Stomach smooth muscle (tissue), 2 donors: ENCODE measurements at regions not wholly inside any gene's neighbourhood (a gene's known extent, or its start where the extent isn't known, plus 50 kb on each side); places are given as distances from the start of the nearest gene placed in this dataset.

ENCODE experiments used
- H3K27ac ChIP-seq: one replicate; pipeline ENCODE4 v1.7.0; 2013; ENCODE audit warnings: mild to moderate bottlenecking, low read length, inconsistent platforms
- H3K27me3 ChIP-seq, 2 donors: one replicate each; pipeline ENCODE4 v1.7.0; 2013; ENCODE audit warnings: low read length in 2 of 2; ENCODE audit not compliant: insufficient read depth in 2 of 2, control insufficient read depth in 1 of 2
- H3K36me3 ChIP-seq, 2 donors: one replicate each; pipeline ENCODE4 v1.7.0; 2013; ENCODE audit warnings: low read length in 2 of 2; ENCODE audit not compliant: control insufficient read depth in 2 of 2, insufficient read depth in 2 of 2
- H3K4me1 ChIP-seq: one replicate; pipeline ENCODE4 v1.7.0; 2013; ENCODE audit warnings: low read length; ENCODE audit not compliant: control insufficient read depth, insufficient read depth
- H3K4me3 ChIP-seq, 2 donors: one replicate each; pipeline ENCODE4 v1.7.0; 2013; ENCODE audit warnings: low read length in 2 of 2
- H3K9ac ChIP-seq, 2 donors: one replicate each; pipeline ENCODE4 v1.7.0; 2013; ENCODE audit warnings: low read length in 2 of 2, mild to moderate bottlenecking in 1 of 2
- H3K9me3 ChIP-seq, 2 donors: one replicate each; pipeline ENCODE4 v1.7.0; 2013; ENCODE audit warnings: low read length in 2 of 2; ENCODE audit not compliant: control insufficient read depth in 2 of 2
- donor health status: healthy.
- donor health status: Pancreatic carcinoma.

GRCh38 chr16:86085795-86086194 lies 186.8 kb downstream of the IRF8 start:
- Histone ChIP-seq H3K27ac (no peak overlapping the region), H3K9ac (no peak overlapping the region), H3K4me1 (no peaks in the 10 kb centered on the region), H3K27me3 (no peaks in the 10 kb centered on the region), H3K4me3 (no peak overlapping the region), H3K36me3 (no peaks in the 10 kb centered on the region), H3K9me3 (no peaks in the 10 kb centered on the region)

GRCh38 chr16:86086471-86086870 lies 187.5 kb downstream of the IRF8 start:
- Histone ChIP-seq H3K27me3 (no peaks in the 10 kb centered on the region), H3K27ac (no peak overlapping the region), H3K9ac (no peak overlapping the region), H3K4me3 (no peak overlapping the region), H3K9me3 (no peaks in the 10 kb centered on the region), H3K4me1 (no peaks in the 10 kb centered on the region), H3K36me3 (no peaks in the 10 kb centered on the region)

DNA sequence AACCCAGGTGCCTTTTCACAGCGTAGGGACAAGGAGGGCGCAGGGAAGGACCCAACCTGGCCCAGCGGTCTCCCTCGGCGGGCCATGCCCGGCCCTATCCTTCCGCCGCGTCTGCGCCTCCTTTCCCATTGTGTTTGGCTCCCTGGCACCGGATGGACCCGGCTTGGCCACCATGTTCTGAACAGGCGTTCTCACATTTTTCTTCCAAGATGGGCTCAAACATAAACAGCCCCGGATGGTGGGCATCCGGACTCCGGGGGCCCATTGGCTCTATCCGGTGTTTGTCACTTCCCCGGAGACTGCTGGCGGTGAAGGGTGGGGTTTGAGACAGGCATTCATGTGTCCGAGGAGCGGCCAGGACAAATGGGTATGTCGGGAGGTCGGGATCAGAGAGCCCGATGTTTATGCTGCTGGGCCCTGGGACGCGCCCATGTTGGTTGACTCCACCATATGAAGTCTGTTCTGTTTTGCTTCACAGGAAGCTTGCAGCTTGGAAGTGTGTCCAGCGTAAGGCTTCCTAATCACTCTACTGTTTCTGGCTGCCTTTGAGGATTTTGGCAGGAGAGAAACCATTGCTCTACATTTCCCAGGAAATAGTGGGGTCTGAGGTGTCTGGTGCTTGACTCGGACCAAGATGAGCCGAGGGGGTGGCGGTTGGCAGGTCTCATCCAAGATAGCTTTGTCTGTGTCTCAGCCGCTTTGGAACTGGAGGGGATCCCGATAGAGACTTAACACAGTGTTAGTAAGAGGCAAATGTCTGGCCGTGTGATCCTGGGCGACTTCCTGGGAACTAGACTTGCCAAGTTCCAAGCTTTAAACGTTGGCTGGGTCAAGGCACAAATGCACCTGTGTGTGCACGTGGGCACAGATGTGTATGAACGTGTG lies 188.3 kb downstream of the IRF8 start:
- Histone ChIP-seq H3K4me3 (no peak overlapping the region), H3K9me3 (no peaks in the 10 kb centered on the region), H3K36me3 (no peaks in the 10 kb centered on the region), H3K27ac (no peak overlapping the region), H3K4me1 (no peaks in the 10 kb centered on the region), H3K27me3 (no peaks in the 10 kb centered on the region), H3K9ac (no peak overlapping the region)

GRCh38 chr16:86087896-86088230 lies 188.9 kb downstream of the IRF8 start:
- Histone ChIP-seq H3K27ac (no peak overlapping the region), H3K9ac (no peak overlapping the region), H3K9me3 (no peaks in the 10 kb centered on the region), H3K4me1 (no peaks in the 10 kb centered on the region), H3K4me3 (no peak overlapping the region), H3K27me3 (no peaks in the 10 kb centered on the region), H3K36me3 (no peaks in the 10 kb centered on the region)

DNA sequence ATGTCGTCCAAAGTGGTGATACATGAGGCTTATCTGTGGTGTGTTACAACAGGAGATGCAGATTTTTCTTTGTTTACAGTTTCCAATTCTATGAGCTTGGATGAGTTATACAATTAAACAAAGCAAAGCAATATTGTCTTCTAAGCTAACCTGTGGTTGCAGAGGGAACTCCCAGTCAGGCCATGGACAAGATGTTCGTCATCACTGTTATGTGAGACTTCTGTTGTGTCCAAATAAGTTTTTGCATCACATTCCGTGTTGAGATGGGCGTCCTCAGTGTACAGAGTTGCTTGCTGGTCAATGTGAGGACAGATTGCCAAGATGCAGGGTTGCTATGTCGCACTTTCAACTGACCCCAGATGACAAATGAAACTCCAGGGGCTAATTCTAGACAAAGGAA lies 189.3 kb downstream of the IRF8 start:
- Histone ChIP-seq H3K4me1 (no peaks in the 10 kb centered on the region), H3K36me3 (no peaks in the 10 kb centered on the region), H3K4me3 (no peak overlapping the region), H3K27ac (no peak overlapping the region), H3K9me3 (no peaks in the 10 kb centered on the region), H3K9ac (no peak overlapping the region), H3K27me3 (no peaks in the 10 kb centered on the region)

DNA sequence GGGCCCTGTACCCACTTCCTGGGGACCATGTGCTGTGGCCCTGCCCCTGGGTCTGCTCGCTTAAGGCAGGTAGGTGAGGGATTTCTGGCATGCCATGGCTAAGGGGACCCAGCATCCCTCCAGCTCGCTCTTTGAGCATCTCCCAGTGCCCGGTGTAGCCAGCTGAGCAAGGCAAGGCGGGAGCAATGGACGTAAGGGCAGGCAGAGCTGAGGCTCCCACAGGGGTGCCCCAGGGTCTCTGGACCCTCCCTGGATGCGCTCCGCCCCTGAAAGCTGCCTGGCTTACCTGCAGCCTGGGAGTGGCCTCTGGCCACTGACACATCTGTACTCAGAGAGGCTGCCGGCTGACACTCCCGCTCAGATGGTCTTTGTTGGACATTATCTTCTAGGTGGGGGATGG lies 189.9 kb downstream of the IRF8 start:
- Histone ChIP-seq H3K9ac (no peak overlapping the region), H3K36me3 (no peaks in the 10 kb centered on the region), H3K4me1 (no peaks in the 10 kb centered on the region), H3K27me3 (no peaks in the 10 kb centered on the region), H3K9me3 (no peaks in the 10 kb centered on the region), H3K4me3 (no peak overlapping the region), H3K27ac (no peak overlapping the region)

DNA sequence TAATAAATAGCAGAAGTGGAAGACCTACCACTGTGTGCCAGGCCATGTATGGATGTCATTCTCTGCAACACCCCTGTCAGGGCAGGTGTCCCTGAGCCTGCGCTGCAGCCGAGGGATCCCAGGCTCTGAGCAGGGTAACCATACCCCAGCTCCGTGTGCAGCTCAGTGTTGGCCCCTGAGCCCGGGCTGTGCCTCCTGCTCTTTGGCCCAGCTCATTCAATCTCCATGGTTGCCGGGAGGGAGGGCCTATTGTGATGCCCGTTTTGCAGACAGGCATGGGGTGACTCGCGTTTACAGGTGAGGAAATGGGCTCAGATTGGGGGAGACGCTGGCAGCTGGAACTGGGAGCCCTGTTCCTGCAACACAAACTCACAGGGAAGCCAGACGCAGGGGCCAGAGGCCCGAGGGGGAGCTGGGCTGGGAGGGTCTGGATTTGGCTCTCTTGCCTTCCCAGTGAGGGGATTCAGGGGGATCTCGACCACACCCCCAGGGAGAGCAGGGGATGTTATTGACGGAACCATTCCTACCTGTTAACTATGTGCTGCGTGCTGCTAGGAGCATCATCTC lies 190.5 kb downstream of the IRF8 start:
- no peaks in the 10 kb centered on the region for H3K36me3 ChIP-seq
- no peaks in the 10 kb centered on the region for H3K27me3 ChIP-seq
- no peak overlapping the region for H3K9ac ChIP-seq
- H3K4me3 ChIP-seq: no peak overlapping the region
- H3K4me1 ChIP-seq: no peaks in the 10 kb centered on the region
- no peaks in the 10 kb centered on the region for H3K9me3 ChIP-seq
- H3K27ac ChIP-seq: no peak overlapping the region

DNA sequence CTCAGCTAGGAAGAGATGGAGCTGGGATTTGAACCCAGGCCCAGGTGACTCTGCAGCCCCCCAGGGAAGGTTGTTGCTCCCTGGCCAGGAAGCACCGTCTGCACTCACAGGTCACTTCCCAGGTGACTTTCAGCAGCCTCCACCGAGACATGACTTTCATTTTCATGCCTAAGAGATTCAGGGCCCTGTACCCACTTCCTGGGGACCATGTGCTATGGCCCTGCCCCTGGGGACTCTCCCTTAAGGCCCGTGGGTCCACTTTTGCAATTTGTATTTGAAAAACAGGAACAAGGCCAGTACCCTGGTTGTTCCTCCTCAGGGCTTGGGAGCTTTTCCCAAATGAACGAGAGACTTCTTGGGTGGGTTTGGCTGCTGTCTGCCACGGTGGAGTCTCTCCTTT lies 191.0 kb downstream of the IRF8 start:
- no peak overlapping the region for H3K9ac ChIP-seq
- no peak overlapping the region for H3K4me3 ChIP-seq
- no peaks in the 10 kb centered on the region for H3K9me3 ChIP-seq
- no peaks in the 10 kb centered on the region for H3K27me3 ChIP-seq
- H3K4me1 ChIP-seq: no peaks in the 10 kb centered on the region
- no peaks in the 10 kb centered on the region for H3K36me3 ChIP-seq
- no peak overlapping the region for H3K27ac ChIP-seq

DNA sequence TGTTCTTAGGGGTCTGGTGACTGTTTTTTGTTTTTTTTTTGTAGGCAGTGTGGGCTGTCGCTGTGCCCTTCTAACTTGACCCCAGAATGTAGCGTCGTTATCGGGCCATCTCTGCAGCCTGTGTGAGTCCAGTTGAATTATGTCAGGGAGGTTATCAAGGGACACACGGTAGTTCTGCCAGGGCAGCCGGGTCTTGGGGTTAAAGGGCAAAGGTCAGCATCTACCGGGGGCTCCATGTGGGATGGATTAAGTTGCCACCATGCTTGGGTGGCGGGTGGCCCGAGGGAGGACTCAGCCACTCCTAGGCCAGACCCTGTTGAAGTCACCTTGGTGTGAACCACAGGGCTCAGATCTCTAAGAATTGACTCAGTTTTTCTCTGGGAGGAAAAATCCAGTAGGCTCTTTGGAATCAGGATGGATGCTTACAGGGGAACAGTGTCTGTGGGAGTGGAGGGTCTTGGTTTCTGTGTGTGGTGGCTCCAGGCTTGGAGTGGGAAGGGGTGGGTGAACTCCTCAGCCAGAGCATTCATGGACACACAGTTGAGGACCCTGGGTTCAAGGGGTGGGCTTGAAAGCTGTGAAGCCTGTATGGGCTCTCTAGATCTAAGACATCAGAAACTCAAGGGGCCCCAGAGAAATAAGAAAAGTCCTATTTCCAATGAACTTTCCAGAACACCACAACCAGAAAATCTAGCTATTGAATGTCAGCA lies 191.7 kb downstream of the IRF8 start:
- no peak overlapping the region for H3K9ac ChIP-seq
- no peaks in the 10 kb centered on the region for H3K36me3 ChIP-seq
- no peak overlapping the region for H3K4me3 ChIP-seq
- no peaks in the 10 kb centered on the region for H3K4me1 ChIP-seq
- H3K27ac ChIP-seq: no peak overlapping the region
- no peaks in the 10 kb centered on the region for H3K9me3 ChIP-seq
- H3K27me3 ChIP-seq: no peaks in the 10 kb centered on the region

GRCh38 chr16:86091976-86092375 lies 193.0 kb downstream of the IRF8 start:
- no peak overlapping the region for H3K9ac ChIP-seq
- H3K27me3 ChIP-seq: no peaks in the 10 kb centered on the region
- no peaks in the 10 kb centered on the region for H3K4me1 ChIP-seq
- no peaks in the 10 kb centered on the region for H3K9me3 ChIP-seq
- no peak overlapping the region for H3K4me3 ChIP-seq
- no peaks in the 10 kb centered on the region for H3K36me3 ChIP-seq
- H3K27ac ChIP-seq: no peak overlapping the region
